ENCODE measurements at regions not wholly inside any gene's neighbourhood (a gene's known extent, or its start where the extent isn't known, plus 50 kb on each side); places are given as distances from the start of the nearest gene placed in this dataset.

GRCh38 chr15:62934236-62934971 is 108.1 kb upstream of the TPM1 start:
- H3K4me3 ChIP-seq (ENCODE audit: low read depth in 1 of 3, low read length in 3 of 3): no peak overlapping the region
- no peak for TF ChIP-seq JUND (IDR thresholded peaks at IDR 0.05)
- TF ChIP-seq ZBTB33 (IDR thresholded peaks at IDR 0.05): no peak
- no peak overlapping the region for H3K9ac ChIP-seq (ENCODE audit: low read depth in 1 of 2, low read length in 2 of 2)
- H3K9me3 ChIP-seq (ENCODE audit: control insufficient read depth in 4 of 4, low read length in 3 of 4): no peaks in the 10 kb centered on the region
- no peak overlapping the region for H3K27ac ChIP-seq (ENCODE audit: low read depth in 1 of 2, low read length in 2 of 2)
- no peak for DNase-seq (ENCODE audit: low spot score)
- H3K36me3 ChIP-seq (ENCODE audit: control insufficient read depth in 4 of 4, insufficient read depth in 3 of 4, low read depth in 1 of 4, low read length in 3 of 4): no peaks in the 10 kb centered on the region
- 83% methylated on average over 14 of the region's 14 CpGs for WGBS
- no peaks in the 10 kb centered on the region for H3K27me3 ChIP-seq (ENCODE audit: control insufficient read depth in 4 of 4, insufficient read depth in 4 of 4, low read length in 3 of 4)
- H3K4me1 ChIP-seq (ENCODE audit: control insufficient read depth in 4 of 4, insufficient read depth in 4 of 4, low read length in 3 of 4): peaks cover 13 to 35% (median 25%) of the 10 kb centered on the region in 4 donors

GRCh38 chr15:62935300-62936081 is 107.1 kb upstream of the TPM1 start:
- WGBS: 42% methylated on average over 12 of the region's 12 CpGs
- peak overlapping the region; percentile 87 to 99 for H3K27ac ChIP-seq (ENCODE audit: low read depth in 1 of 2, low read length in 2 of 2)
- no peak overlapping the region for H3K4me3 ChIP-seq (ENCODE audit: low read depth in 1 of 3, low read length in 3 of 3)
- TF ChIP-seq SP1 (IDR thresholded peaks at IDR 0.05): peak; percentile 97
- TF ChIP-seq GABPA (IDR thresholded peaks at IDR 0.05 in 1 of 2, conservative IDR thresholded peaks at IDR 0.05 in 1 of 2): peak in 1 of 2 donors; percentile 46
- TF ChIP-seq RXRA (IDR thresholded peaks at IDR 0.05): peak; percentile 96 to 98
- TF ChIP-seq ATF3 (IDR thresholded peaks at IDR 0.05): no peak
- peak; percentile 78 for TF ChIP-seq HNF4G (IDR thresholded peaks at IDR 0.05)
- TF ChIP-seq JUND (IDR thresholded peaks at IDR 0.05): peak; percentile 47 to 89
- peak; percentile 92 for TF ChIP-seq FOXA1 (IDR thresholded peaks at IDR 0.05)
- peak; percentile 78 for TF ChIP-seq ZBTB33 (IDR thresholded peaks at IDR 0.05)
- TF ChIP-seq YY1 (IDR thresholded peaks at IDR 0.05): peak; percentile 84
- peak; percentile 55 to 64 for TF ChIP-seq RAD21 (IDR thresholded peaks at IDR 0.05)
- TF ChIP-seq REST (IDR thresholded peaks at IDR 0.05): peak; percentile 91
- TF ChIP-seq TAF1 (conservative IDR thresholded peaks at IDR 0.05): peak; percentile 59
- peak in 1 of 2 donors; percentile 47 for TF ChIP-seq EGR1 (IDR thresholded peaks at IDR 0.05; ENCODE audit: low read depth in 2 of 2)
- TF ChIP-seq FOXA2 (IDR thresholded peaks at IDR 0.05): peak; percentile 96
- TF ChIP-seq CTCF (IDR thresholded peaks at IDR 0.05; ENCODE audit: low read depth, low read length, missing input control): no peak
- TF ChIP-seq HNF4A (conservative IDR thresholded peaks at IDR 0.05): peak; percentile 97
- peak; percentile 73 for TF ChIP-seq MAX (IDR thresholded peaks at IDR 0.05)
- peak; percentile 27 for TF ChIP-seq NR2F2 (IDR thresholded peaks at IDR 0.05)
- H3K9me3 ChIP-seq (ENCODE audit: control insufficient read depth in 4 of 4, low read length in 3 of 4): no peaks in the 10 kb centered on the region
- no peaks in the 10 kb centered on the region for H3K36me3 ChIP-seq (ENCODE audit: control insufficient read depth in 4 of 4, insufficient read depth in 3 of 4, low read depth in 1 of 4, low read length in 3 of 4)
- peak overlapping the region in 1 of 2 donors; percentile 48 for H3K9ac ChIP-seq (ENCODE audit: low read depth in 1 of 2, low read length in 2 of 2)
- H3K4me1 ChIP-seq (ENCODE audit: control insufficient read depth in 4 of 4, insufficient read depth in 4 of 4, low read length in 3 of 4): peaks cover 24 to 45% (median 35%) of the 10 kb centered on the region in 4 donors
- DNase-seq (ENCODE audit: low spot score): peak; percentile 44
- H3K27me3 ChIP-seq (ENCODE audit: control insufficient read depth in 4 of 4, insufficient read depth in 4 of 4, low read length in 3 of 4): no peaks in the 10 kb centered on the region

All from liver (tissue), 8 donors.